Natural killer cell (primary cell): ENCODE measurements at regions not wholly inside any gene's neighbourhood (a gene's known extent, or its start where the extent isn't known, plus 50 kb on each side); places are given as distances from the start of the nearest gene placed in this dataset.

Experiments
- ATAC-seq, 3 donors: fragments of 150-1000 bp in 2 of 3; fragments of 200-7000 bp in 1 of 3; cut with Tn5 transposase; 1 replicate in 1 of 3; 2 replicates in 2 of 3; pipeline ENCODE4 v1.10.0; 2021; ENCODE audit warnings: mild to moderate bottlenecking in 2 of 3, moderate library complexity in 2 of 3
- DNase-seq, 2 donors: peaks; one replicate each; pipeline versions ENCODE4 v3.0.0 to v3.0.0-alpha.2; 2013 to 2021; ENCODE audit warnings: mixed read lengths in 1 of 2
- H3K27ac ChIP-seq: one replicate; pipeline ENCODE4 v1.5.1; 2013; ENCODE audit warnings: mild to moderate bottlenecking, low read length
- H3K27me3 ChIP-seq: one replicate; pipeline ENCODE4 v1.6.1; 2013; ENCODE audit warnings: low read length; ENCODE audit not compliant: control insufficient read depth, insufficient read depth
- H3K36me3 ChIP-seq: one replicate; pipeline ENCODE4 v1.6.1; 2013; ENCODE audit warnings: low read length; ENCODE audit not compliant: control insufficient read depth, insufficient read depth
- H3K4me1 ChIP-seq: one replicate; pipeline ENCODE4 v1.6.1; 2013; ENCODE audit warnings: low read length; ENCODE audit not compliant: control insufficient read depth, insufficient read depth
- H3K4me3 ChIP-seq: one replicate; pipeline ENCODE4 v1.5.1; 2013; ENCODE audit warnings: low read length
- H3K9me3 ChIP-seq: one replicate; pipeline ENCODE4 v1.6.1; 2013; ENCODE audit warnings: low read length; ENCODE audit not compliant: control insufficient read depth, insufficient read depth
- H3K27ac Mint-ChIP-seq, 2 donors: one replicate each; pipeline ENCODE4 v1.8.0; 2022; ENCODE audit warnings: mild to moderate bottlenecking in 2 of 2, mixed read lengths in 2 of 2, moderate library complexity in 1 of 2
- H3K27me3 Mint-ChIP-seq, 2 donors: one replicate each; pipeline ENCODE4 v1.8.0; 2022; ENCODE audit warnings: low read depth in 2 of 2, mixed read lengths in 2 of 2
- H3K36me3 Mint-ChIP-seq: one replicate; pipeline ENCODE4 v1.8.0; 2022; ENCODE audit warnings: mixed read lengths
- H3K4me1 Mint-ChIP-seq, 2 donors: one replicate each; pipeline ENCODE4 v1.8.0; 2022; ENCODE audit warnings: mixed read lengths in 2 of 2
- H3K4me3 Mint-ChIP-seq: one replicate; pipeline ENCODE4 v1.8.0; 2022; ENCODE audit warnings: mild to moderate bottlenecking, moderate library complexity, mixed read lengths
- H3K9me3 Mint-ChIP-seq, 2 donors: one replicate each; pipeline ENCODE4 v1.8.0; 2022; ENCODE audit warnings: mixed read lengths in 2 of 2
- WGBS: methylation state at CpG from one replicate; pipeline ENCODE4 v1.1.7; 2013; ENCODE audit warnings: missing lambda C conversion rate; ENCODE audit not compliant: insufficient coverage; 5-methylcytosine and 5-hydroxymethylcytosine counted together
- intact Hi-C: fragments of 100-400 bp; cut with micrococcal nuclease; formaldehyde crosslinking; loops from one replicate; pipeline ENCODE4 v1.14.2; 2022
- TF ChIP-seq, protein P1 (sequence below): fragments of 200-600 bp; IDR thresholded peaks from one replicate; pipeline ENCODE4 v1.8.0; 2022; ENCODE audit warnings: antibody characterized with exemption

DNA sequence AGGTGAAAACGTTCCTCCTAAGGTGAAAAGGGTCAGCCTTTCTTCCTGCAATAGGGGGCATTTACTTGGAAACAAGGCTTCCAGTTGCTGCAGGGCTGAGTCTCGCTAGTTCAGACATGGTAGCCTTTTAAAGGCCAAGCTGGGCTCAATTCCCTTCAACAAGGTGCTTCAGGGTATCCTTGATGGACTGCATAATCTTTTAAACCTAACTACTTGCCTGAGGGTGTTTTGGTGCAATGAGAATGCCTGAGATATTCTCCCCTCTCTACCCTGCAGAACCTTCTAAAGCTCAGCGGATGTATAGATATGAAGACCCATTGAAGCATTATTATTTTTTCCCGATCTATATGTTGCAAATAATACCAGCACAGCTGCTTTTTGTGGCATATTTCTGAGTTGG is 416.1 kb downstream of the QKI start:
- TF ChIP-seq, protein P1, sequence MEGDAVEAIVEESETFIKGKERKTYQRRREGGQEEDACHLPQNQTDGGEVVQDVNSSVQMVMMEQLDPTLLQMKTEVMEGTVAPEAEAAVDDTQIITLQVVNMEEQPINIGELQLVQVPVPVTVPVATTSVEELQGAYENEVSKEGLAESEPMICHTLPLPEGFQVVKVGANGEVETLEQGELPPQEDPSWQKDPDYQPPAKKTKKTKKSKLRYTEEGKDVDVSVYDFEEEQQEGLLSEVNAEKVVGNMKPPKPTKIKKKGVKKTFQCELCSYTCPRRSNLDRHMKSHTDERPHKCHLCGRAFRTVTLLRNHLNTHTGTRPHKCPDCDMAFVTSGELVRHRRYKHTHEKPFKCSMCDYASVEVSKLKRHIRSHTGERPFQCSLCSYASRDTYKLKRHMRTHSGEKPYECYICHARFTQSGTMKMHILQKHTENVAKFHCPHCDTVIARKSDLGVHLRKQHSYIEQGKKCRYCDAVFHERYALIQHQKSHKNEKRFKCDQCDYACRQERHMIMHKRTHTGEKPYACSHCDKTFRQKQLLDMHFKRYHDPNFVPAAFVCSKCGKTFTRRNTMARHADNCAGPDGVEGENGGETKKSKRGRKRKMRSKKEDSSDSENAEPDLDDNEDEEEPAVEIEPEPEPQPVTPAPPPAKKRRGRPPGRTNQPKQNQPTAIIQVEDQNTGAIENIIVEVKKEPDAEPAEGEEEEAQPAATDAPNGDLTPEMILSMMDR = no peak
- no peak overlapping the region for H3K27ac ChIP-seq
- 70% methylated on average over 3 of the region's 4 CpGs for WGBS

DNA sequence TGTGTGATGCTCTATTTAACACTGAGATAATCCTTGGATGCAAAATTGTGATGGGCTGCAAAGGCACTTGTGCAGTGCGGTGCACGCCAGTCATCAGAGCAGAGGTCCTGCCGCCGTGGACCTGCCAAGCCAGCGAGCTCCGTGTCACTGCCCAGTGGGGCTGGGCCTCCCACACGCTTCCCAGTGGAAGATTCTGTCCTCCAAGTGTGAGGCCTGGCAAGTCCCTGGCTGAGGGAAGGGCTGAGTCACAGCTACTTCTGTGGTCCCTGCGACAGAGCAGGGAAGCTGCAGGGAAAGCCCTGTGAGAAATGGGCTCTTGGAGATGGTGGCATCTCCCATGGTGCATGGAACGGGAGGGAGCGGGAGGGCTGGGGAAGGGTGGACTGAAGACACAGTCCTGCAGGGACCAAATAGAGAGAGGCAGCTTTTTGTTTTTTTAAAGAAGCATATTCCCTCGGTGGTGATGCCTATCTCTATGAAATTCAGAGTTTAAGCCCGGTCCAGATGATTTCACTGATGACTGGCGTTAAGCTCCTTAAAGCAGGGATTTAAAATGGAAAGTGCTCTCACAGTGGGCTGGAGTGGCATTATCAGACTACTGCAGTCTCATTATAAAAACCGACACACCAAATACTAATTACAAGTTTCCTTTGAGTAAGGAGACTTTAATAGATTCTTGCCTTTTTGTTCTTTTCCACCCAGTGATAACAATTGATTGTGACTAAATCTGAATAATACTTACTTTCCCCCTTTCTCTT is 413.7 kb downstream of the QKI start:
- TF ChIP-seq, protein P1 = no peak
- no peaks in the 10 kb centered on the region for H3K36me3 ChIP-seq
- Mint-ChIP-seq H3K4me1 (peaks cover 0 to 5% of the 10 kb centered on the region in 2 donors), H3K27me3 (peaks cover 8 to 28% of the 10 kb centered on the region in 2 donors), H3K27ac (no peak overlapping the region), H3K36me3 (no peaks in the 10 kb centered on the region), H3K9me3 (no peaks in the 10 kb centered on the region), H3K4me3 (no peak overlapping the region)
- no peak for DNase-seq
- WGBS = 94% methylated on average over 13 of the region's 14 CpGs
- H3K4me3 ChIP-seq = no peak overlapping the region
- H3K27ac ChIP-seq = no peak overlapping the region
- intact Hi-C loops = no loop called here
- H3K4me1 ChIP-seq = no peaks in the 10 kb centered on the region
- H3K27me3 ChIP-seq = no peaks in the 10 kb centered on the region
- H3K9me3 ChIP-seq = no peaks in the 10 kb centered on the region
- no peak for ATAC-seq

More for the DNA sequence above, 416.1 kb downstream of the QKI start:
- Histone ChIP-seq H3K36me3 (no peaks in the 10 kb centered on the region), H3K27me3 (no peaks in the 10 kb centered on the region), H3K4me1 (no peaks in the 10 kb centered on the region), H3K9me3 (no peaks in the 10 kb centered on the region), H3K4me3 (no peak overlapping the region)
- Mint-ChIP-seq H3K27me3 (peaks cover 9 to 36% of the 10 kb centered on the region in 2 donors), H3K4me1 (peaks cover 0 to 5% of the 10 kb centered on the region in 2 donors), H3K4me3 (no peak overlapping the region), H3K36me3 (no peaks in the 10 kb centered on the region), H3K9me3 (no peaks in the 10 kb centered on the region), H3K27ac (no peak overlapping the region)
- ATAC-seq (no peak), DNase-seq (no peak)
- intact Hi-C loops = no loop called here

GRCh38 chr6:163827143-163827542 is 412.6 kb downstream of the QKI start:
- Mint-ChIP-seq H3K9me3 (no peaks in the 10 kb centered on the region), H3K36me3 (no peaks in the 10 kb centered on the region), H3K27me3 (peaks cover 8 to 19% of the 10 kb centered on the region in 2 donors), H3K27ac (no peak overlapping the region), H3K4me1 (peaks cover 0 to 5% of the 10 kb centered on the region in 2 donors), H3K4me3 (no peak overlapping the region)
- Histone ChIP-seq H3K4me3 (no peak overlapping the region), H3K36me3 (no peaks in the 10 kb centered on the region), H3K9me3 (no peaks in the 10 kb centered on the region), H3K27me3 (no peaks in the 10 kb centered on the region), H3K27ac (no peak overlapping the region), H3K4me1 (no peaks in the 10 kb centered on the region)
- intact Hi-C loops = no loop called here
- TF ChIP-seq, protein P1 = no peak
- ATAC-seq (no peak), DNase-seq (no peak)
- WGBS = 85% methylated on average over 2 of the region's 2 CpGs

- Mint-ChIP-seq H3K4me3 (no peak overlapping the region), H3K9me3 (no peaks in the 10 kb centered on the region), H3K36me3 (no peaks in the 10 kb centered on the region), H3K27ac (no peak overlapping the region), H3K4me1 (peaks cover 0 to 5% of the 10 kb centered on the region in 2 donors), H3K27me3 (peaks cover 9 to 19% of the 10 kb centered on the region in 2 donors)
- no peak overlapping the region for H3K4me3 ChIP-seq
- WGBS = 92% methylated on average over 6 of the region's 8 CpGs
- H3K9me3 ChIP-seq = no peaks in the 10 kb centered on the region
- TF ChIP-seq, protein P1 = no peak
- H3K27ac ChIP-seq = no peak overlapping the region
- H3K4me1 ChIP-seq = no peaks in the 10 kb centered on the region
- intact Hi-C loops = no loop called here
- ATAC-seq (no peak), DNase-seq (no peak)
- no peaks in the 10 kb centered on the region for H3K27me3 ChIP-seq
- H3K36me3 ChIP-seq = no peaks in the 10 kb centered on the region
These were observed 412.1 kb downstream of the QKI start for GRCh38 chr6:163826629-163827028.
